ENCODE measurements at regions not wholly inside any gene's neighbourhood (a gene's known extent, or its start where the extent isn't known, plus 50 kb on each side); places are given as distances from the start of the nearest gene placed in this dataset.
"Not testable (repeated sequence)": the region's sequence is repeated elsewhere in the genome, so short reads cannot be mapped to it uniquely, and the experiment has no call there.

- Histone ChIP-seq H3K27ac (no peak overlapping the region), H3K4me1 (no peaks in the 10 kb centered on the region), H3K27me3 (no peaks in the 10 kb centered on the region), H3K36me3 (no peaks in the 10 kb centered on the region), H3K4me3 (no peak overlapping the region), H3K9me3 (peaks cover 0 to 10% (median 0%) of the 10 kb centered on the region in 4 donors)
- TF ChIP-seq CTCF (IDR thresholded peaks at IDR 0.05) (no peak), EP300 (IDR thresholded peaks at IDR 0.05) (no peak), POLR2AphosphoS5 (IDR thresholded peaks at IDR 0.05) (no peak), POLR2A (IDR thresholded peaks at IDR 0.05) (no peak)
- DNase-seq (no peak), ATAC-seq (ENCODE audit: low FRiP score in 2 of 2) (no peak)
- 75 to 83% methylated on average over 4 of the region's 4 CpGs for WGBS, 2 donors
Observed at GRCh38 chr5:23895614-23896013, 388.2 kb downstream of the PRDM9 start.

GRCh38 chr5:23930985-23931384 is 423.6 kb downstream of the PRDM9 start:
- H3K27ac ChIP-seq = no peak overlapping the region
- no peak for ATAC-seq (ENCODE audit: low FRiP score in 2 of 2)
- WGBS, 2 donors = 64 to 76% methylated on average over 3 of the region's 3 CpGs
- no peaks in the 10 kb centered on the region for H3K36me3 ChIP-seq
- H3K4me1 ChIP-seq = no peaks in the 10 kb centered on the region
- no peak overlapping the region for H3K4me3 ChIP-seq
- H3K9me3 ChIP-seq = peaks cover 0 to 4% (median 0%) of the 10 kb centered on the region in 4 donors
- H3K27me3 ChIP-seq = no peaks in the 10 kb centered on the region
- TF ChIP-seq POLR2AphosphoS5 (IDR thresholded peaks at IDR 0.05) (no peak), EP300 (IDR thresholded peaks at IDR 0.05) (no peak), POLR2A (IDR thresholded peaks at IDR 0.05) (no peak), CTCF (IDR thresholded peaks at IDR 0.05) (no peak)
- DNase-seq = no peak

- peaks cover 0 to 14% (median 0%) of the 10 kb centered on the region in 4 donors for H3K9me3 ChIP-seq
- H3K36me3 ChIP-seq; H3K27ac ChIP-seq; ATAC-seq (ENCODE audit: low FRiP score in 2 of 2); H3K4me1 ChIP-seq; H3K27me3 ChIP-seq: not testable (repeated sequence)
- 89 to 94% methylated on average over 31 to 47 of the region's 47 CpGs for WGBS, 2 donors
- H3K4me3 ChIP-seq = peak overlapping the region in 2 of 4 donors; percentile 27 to 33
- DNase-seq = peak in 1 of 2 donors; percentile 81
Observed at GRCh38 chr5:23951261-23951928, 444.0 kb downstream of the PRDM9 start.

GRCh38 chr5:23963449-23963848 is 456.0 kb downstream of the PRDM9 start:
- ATAC-seq (ENCODE audit: low FRiP score in 2 of 2) (no peak), DNase-seq (no peak)
- Histone ChIP-seq H3K36me3 (no peaks in the 10 kb centered on the region), H3K4me3 (no peak overlapping the region), H3K27ac (no peak overlapping the region), H3K9me3 (no peaks in the 10 kb centered on the region), H3K4me1 (no peaks in the 10 kb centered on the region), H3K27me3 (no peaks in the 10 kb centered on the region)
- TF ChIP-seq EP300 (IDR thresholded peaks at IDR 0.05) (no peak), POLR2A (IDR thresholded peaks at IDR 0.05) (no peak), CTCF (IDR thresholded peaks at IDR 0.05) (no peak), POLR2AphosphoS5 (IDR thresholded peaks at IDR 0.05) (no peak)
- 81 to 83% methylated on average over 5 of the region's 5 CpGs for WGBS, 2 donors

GRCh38 chr5:23977365-23977764 is 470.0 kb downstream of the PRDM9 start:
- H3K4me1 ChIP-seq = no peaks in the 10 kb centered on the region
- no peak for DNase-seq
- H3K27ac ChIP-seq = no peak overlapping the region
- ATAC-seq (ENCODE audit: low FRiP score in 2 of 2) = no peak
- 74% methylated on average over 6 of the region's 6 CpGs for WGBS, 2 donors
- TF ChIP-seq POLR2A (IDR thresholded peaks at IDR 0.05) (no peak), CTCF (IDR thresholded peaks at IDR 0.05) (no peak), EP300 (IDR thresholded peaks at IDR 0.05) (no peak), POLR2AphosphoS5 (IDR thresholded peaks at IDR 0.05) (no peak)
- H3K36me3 ChIP-seq = no peaks in the 10 kb centered on the region
- H3K27me3 ChIP-seq = no peaks in the 10 kb centered on the region
- no peak overlapping the region for H3K4me3 ChIP-seq
- H3K9me3 ChIP-seq = peaks cover 3 to 18% (median 11%) of the 10 kb centered on the region in 4 donors

All from upper lobe of left lung (tissue), 6 donors.